ENCODE measurements at regions not wholly inside any gene's neighbourhood (a gene's known extent, or its start where the extent isn't known, plus 50 kb on each side); places are given as distances from the start of the nearest gene placed in this dataset.

GRCh38 chr3:82022836-82023235, 261.4 kb upstream of the GBE1 start:
- TF ChIP-seq CTCF (IDR thresholded peaks at IDR 0.05; ENCODE audit: insufficient read depth, low read length) (no peak), POLR2AphosphoS5 (IDR thresholded peaks at IDR 0.05; ENCODE audit: low read depth) (no peak)

Data from HL-60 (cell line).